ENCODE measurements at regions not wholly inside any gene's neighbourhood (a gene's known extent, or its start where the extent isn't known, plus 50 kb on each side); places are given as distances from the start of the nearest gene placed in this dataset.

DNA sequence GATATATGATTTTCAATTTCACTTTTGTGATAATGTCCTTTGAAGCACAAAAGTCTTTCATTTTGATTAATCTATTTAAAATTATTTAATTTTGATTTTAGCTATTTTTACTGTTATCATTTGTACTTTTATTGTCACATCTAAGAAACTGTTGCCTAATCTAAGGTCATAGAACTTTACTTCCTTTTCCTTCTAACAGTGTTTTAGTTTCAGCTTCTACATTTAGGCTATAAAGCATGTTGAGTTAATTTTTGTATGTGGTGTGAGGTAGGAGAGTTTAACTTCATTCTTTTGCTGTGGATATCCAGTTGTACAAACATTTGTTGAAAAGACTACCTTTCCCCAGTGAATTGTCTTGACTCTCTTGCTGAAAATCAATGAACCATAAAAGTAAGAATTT, 204.5 kb downstream of the TM2D1 start:
- DNase-seq: no peak

DNA sequence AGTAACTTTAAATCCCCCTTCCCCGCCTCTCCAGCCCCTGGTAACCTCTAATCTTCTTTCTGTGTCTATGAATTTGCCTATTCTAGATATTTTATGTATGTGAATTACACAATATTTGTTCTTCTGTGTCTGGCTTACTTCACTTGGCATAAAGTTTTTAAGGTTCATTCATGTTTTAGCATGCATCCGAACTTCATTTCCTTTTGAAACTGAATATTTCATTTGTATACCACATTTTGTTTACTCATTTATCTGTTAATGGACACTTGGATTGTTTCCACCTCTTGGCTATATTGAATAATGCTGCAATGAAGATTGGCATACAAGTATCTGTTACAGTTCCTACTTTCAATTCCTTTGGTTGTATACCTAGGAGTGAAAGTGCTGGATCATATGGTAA, 205.3 kb downstream of the TM2D1 start:
- no peak for DNase-seq

DNA sequence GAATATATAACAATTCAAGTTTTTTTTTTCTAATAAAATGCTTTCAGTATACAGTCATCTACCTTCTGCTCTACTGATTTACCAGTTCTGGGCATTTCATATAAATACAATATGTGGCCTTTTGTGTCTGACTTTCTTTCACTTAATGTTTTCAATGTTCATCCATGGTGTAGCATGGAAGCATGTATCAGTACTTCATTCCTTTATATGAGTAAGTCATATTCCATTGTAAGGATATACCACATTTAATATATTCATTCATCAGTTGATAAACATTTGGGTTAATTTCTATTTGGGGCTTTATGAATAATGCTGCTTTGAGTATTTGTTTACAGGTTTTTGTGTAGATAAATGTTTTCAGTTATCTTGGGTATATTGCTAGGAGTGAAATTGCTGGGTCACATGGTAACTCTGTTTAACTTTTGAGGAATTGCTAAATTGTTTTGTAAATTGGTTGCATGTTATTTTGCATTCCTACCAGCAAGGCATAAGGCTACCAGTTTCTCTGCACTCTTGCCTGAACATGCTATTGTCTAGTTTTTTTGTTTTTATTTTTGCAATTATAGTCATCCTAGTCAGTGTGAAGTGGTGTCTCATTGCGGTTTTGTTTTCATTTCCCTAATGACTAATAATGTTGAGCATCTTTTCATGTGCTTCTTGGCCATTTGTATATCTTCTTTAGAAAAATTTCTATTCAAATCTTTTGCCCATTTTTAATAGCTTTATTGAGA, 206.1 kb downstream of the TM2D1 start:
- no peak for DNase-seq

- DNase-seq: no peak
These were observed 207.6 kb downstream of the TM2D1 start for GRCh38 chr1:61517345-61517744.

DNA sequence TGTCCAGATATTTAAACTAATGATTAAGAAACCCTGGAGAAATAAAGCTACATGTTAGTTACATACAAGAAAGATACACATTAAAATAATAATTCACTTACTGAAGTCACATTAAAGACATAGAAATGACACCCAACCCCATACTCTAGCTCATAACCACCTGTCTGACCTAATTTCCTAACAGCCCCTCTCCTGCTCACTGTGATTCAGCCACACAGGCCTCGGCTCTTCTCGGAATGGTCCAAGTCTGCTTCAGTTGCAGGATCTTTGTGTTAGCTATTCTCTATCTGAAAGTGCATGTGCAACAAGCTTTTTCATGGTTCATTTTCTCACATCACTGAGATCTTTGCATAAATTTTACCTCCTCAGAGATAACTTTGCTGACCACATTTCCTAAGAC, 209.8 kb downstream of the TM2D1 start:
- DNase-seq: no peak
